ENCODE measurements at regions not wholly inside any gene's neighbourhood (a gene's known extent, or its start where the extent isn't known, plus 50 kb on each side); places are given as distances from the start of the nearest gene placed in this dataset.
A peak's percentile ranks its signal among the peaks of the same experiment; 100 is the strongest.

- no peak for DNase-seq (ENCODE audit: low read depth)
These were observed 182.0 kb downstream of the ZNF330 start for GRCh38 chr4:141402712-141403111.

DNA sequence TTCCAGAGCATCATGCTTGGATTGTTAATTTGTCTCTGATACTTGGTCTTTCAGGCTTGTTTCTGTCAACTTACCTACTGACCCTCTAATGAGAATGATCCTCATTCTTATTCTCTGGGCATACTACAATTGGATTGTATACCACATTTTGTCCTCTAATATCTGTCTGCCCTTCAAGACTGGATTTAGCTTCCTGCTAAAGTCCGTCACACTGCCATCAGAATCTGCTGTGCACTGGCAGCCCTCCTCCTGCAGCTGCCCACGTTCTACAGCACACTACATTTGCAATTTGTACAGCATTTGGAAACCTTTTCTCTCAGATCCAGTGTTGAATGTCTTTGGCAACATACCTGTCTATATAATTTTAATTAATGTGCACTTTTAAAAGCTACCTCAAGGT is 183.1 kb downstream of the ZNF330 start:
- no peak for DNase-seq (ENCODE audit: low read depth)

DNA sequence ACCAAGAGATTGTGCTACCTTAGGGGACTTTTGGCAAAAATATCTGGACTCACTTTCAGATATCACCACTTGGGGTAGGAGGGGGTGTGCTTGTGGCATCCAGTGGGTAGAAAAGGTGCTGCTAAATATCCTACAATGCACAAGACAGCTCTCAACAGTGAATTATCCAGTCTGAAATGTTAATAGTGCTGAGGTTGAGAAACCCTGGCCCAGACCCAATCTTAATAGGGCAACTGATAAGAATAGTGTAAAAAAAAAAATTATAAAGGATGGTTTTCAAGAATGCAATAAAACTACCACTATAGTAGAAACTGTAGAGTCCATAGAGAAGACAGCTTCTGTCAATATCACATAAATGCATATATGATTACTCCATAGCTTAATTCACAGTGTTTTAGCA is 185.5 kb downstream of the ZNF330 start:
- DNase-seq (ENCODE audit: low read depth), result no peak

DNA sequence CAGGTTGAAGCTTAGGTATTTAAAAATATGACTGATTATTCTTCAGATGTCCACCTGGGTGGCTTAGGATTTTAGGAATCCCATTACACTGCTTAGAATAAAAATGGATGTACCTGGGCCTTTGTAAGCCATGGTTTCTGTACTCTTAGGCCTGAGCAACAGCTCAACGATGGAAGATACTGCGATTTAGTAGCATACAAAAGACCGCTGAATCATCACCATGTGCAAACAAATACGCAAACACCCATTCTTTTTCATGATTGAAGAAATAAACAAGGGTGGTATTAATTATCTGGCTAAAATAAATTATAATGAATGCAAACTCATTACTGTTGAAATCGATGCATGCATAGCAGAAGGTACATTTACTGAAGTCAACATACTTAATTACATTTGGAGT is 188.9 kb downstream of the ZNF330 start:
- no peak for DNase-seq (ENCODE audit: low read depth)

DNA sequence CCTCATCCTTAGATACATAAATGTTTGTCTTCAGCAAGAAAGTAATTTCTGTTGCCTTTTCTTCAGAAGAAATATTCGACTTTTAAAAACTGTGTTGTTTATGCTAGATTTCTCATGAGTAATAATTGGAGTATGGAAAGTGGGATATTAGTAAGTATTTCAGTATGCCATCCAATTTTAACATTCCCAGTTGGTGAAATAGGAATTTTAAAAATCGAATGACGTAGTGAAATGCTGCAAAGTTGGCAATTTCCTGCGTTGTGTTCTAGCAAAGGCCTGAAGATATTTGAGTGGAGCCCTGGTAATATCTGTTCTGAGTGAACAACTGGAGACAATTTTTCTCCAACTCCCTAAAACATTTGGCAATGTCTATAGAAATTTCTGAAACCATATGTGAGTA is 190.1 kb downstream of the ZNF330 start:
- DNase-seq (ENCODE audit: low read depth), result peak; percentile 23

GRCh38 chr4:141411936-141412335 is 191.2 kb downstream of the ZNF330 start:
- DNase-seq (ENCODE audit: low read depth), result no peak

DNA sequence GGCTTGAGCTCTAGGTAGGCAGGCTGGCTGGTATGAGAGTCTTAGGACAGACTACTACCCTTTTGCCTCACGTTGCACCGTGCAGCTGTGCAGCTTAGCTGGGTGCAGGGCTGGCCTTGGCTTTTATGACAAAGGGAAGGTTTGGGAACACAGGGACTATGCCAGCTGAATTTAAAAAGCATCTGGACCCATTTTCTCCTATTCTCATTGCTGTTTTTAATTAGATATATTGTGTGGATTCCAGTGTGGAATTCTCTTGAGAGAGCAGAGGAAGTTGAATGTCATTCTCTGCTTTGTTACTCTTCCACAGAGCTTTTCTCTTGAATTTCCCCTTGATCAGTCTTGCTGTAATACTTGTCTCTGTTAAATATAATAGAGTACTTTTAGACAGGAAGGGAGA is 192.7 kb downstream of the ZNF330 start:
- no peak for DNase-seq (ENCODE audit: low read depth)

DNA sequence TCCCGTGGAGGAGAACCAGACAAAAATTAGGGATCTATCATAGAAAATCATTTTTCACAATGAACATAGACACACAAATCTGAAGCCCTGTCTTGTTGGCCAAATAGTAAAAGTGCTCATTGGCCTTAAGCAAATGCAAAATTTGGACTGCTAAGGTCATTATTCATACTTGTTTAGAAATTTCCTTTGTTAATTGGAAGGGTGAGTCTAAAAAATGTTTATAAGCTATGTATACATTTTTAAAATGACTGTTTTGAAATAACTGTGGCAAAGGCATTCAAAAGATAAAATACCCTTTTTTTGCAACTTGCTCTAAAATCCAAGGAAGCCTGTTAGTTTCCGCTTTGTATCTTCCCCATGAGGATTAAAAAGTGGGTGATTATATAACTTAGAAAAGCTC is 195.0 kb downstream of the ZNF330 start:
- no peak for DNase-seq (ENCODE audit: low read depth)

DNA sequence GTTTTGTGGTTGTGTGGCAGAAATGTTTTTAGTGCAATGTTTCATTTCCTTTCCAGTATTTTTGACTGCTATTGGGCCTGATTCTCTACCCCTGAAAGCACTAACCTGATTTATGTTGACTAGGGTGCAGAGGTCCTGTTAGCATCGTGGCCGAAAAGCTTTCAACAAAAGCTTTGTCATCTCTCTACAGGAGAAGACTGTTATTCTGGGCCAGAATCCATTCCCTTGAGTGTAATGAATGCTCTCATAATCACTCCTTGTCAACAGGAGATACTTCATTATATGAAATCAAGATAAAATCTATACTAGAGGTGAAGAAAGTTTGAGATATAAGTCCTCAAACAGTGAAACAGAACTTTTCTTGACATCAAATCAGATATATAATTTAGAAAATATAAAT is 195.5 kb downstream of the ZNF330 start:
- no peak for DNase-seq (ENCODE audit: low read depth)

GRCh38 chr4:141416677-141417363 is 196.1 kb downstream of the ZNF330 start:
- no peak for DNase-seq (ENCODE audit: low read depth)

- DNase-seq (ENCODE audit: low read depth), result no peak
These were observed 196.7 kb downstream of the ZNF330 start for GRCh38 chr4:141417387-141417786.

DNA sequence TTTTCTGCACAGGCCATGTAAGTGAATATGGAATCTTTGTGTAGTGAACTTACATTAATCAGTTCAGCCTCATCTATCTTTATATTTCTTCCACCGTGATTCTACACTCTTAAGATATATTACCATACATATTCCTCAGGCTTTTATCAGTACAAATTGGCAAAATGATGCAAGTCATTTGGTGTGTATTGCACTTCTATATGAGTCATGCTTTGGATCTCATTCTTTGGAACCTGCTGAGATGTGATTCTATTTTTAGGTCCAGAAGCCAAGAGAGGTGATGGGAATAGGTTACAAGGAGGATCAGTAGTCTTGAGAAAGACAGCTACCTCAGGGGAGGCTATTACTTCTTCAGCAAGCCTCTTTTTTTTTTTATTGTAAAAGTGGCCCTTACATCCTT is 204.4 kb downstream of the ZNF330 start:
- peak; percentile 59 for DNase-seq (ENCODE audit: low read depth)

- peak; percentile 15 for DNase-seq (ENCODE audit: low read depth)
These were observed 207.1 kb downstream of the ZNF330 start for GRCh38 chr4:141427726-141428296.

DNA sequence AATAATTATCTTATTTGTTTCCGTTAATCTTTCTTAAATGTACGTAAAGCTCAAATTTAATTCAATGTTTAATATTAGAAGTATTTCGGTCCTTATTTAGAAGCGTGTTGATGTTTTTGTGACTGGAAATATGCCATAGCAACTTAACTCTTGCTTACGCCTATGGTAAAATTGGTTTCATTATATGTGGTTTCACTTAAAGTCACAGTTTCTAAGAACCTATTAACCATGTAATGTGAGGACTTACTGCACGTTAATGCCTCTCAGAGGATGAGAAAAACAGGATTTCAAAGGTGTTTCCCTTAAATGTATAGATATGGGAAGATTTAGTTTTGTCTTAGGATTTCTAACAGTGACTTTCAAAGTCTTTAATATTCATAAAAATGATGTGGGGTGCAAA is 206.4 kb upstream of the IL15 start:
- no peak for DNase-seq (ENCODE audit: low read depth)

GRCh38 chr4:141430686-141431085 is 205.7 kb upstream of the IL15 start:
- no peak for DNase-seq (ENCODE audit: low read depth)

GRCh38 chr4:141432000-141432712 is 204.2 kb upstream of the IL15 start:
- DNase-seq (ENCODE audit: low read depth), result peak; percentile 49

GRCh38 chr4:141435446-141436225 is 200.7 kb upstream of the IL15 start:
- DNase-seq (ENCODE audit: low read depth), result peak; percentile 36

DNA sequence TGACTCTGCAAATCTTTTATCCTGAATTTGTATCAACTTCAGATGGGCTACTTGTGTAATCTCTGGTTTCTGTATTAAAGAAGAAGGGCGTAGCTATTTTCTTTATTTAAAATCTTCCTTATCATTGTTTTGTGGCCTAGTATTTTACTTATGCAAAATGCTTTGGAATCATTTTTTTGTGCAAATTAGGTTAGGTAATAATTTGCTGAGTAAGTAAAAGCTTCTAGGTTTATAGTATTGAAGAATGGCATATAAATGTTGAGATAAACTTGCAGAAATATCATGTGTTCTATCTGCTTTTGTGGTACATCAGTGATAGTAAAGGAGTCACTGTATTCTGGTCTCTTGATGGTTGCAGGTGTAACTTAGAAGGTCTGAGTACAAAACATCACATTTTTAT is 197.2 kb upstream of the IL15 start:
- DNase-seq (ENCODE audit: low read depth), result no peak

DNA sequence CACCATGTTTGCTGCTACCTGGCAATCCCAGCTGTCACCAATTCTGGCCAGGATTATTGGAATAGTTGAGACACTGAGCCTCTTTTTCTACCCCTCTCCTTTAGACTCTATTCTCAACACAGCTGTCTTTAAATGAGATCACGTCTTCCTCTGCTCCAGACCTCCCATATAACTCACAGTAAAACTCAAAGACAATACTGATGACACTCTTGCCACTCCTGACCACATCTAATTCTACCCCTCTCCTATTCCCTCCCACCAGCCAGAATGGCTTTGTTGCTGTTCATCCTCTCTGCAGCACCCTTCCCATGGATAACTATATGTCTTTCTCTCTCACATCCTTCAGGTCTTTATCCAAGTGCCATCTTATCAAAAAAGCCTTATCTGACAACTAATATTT is 188.6 kb upstream of the IL15 start:
- no peak for DNase-seq (ENCODE audit: low read depth)

DNA sequence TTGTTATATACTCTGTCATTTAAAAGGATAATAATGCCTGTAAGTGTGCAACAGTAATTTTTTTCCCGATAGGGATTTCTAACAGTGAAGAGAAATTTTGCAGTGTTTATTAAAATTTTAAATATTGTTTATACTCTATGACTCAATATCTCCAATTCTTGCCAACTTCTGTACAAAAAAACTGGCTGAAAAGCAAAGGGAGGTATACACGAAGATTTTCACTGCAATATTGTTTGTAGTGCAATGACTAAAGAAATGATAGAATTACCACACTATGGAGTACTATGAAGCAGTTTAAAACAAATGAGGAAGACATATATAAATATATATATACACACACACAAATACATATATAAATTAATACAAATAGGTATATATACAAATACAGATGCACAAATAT is 187.9 kb upstream of the IL15 start:
- no peak for DNase-seq (ENCODE audit: low read depth)

DNA sequence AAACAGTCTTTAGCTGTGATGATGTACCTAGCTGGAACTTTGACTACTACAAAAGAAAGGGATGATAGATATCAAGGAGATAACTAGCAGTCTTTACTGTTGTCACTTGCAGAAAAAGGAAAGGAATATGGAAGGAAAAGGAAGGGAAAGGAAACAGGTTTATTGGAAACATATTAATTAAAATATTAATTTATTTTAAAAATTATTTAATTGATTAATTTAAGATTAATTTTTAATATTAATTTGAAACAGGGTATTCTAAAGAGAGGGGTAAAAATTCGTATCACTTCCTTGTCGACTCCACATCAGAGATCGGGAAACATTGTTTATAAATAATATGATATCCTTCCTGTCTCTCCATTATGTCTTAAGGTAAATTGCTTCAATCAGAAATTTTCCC is 186.5 kb upstream of the IL15 start:
- no peak for DNase-seq (ENCODE audit: low read depth)

DNA sequence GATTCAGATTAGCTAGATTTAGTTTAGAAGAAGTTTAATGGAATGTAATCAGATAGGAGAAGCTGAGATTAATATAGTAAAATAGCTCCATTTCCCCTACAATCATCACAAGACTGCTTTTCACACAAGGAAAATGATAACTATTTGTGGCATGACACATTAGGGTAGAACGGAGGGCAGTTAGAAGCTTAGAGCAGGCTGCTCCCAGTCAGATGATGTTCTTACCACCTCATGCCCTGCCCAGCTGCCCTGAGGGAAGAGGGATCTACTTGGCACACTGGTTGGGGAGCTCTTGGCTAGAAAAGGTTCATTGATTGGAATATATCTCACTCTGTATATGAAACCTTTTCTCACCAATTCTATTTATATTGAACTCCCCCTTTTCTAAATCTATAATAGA is 180.7 kb upstream of the IL15 start:
- peak; percentile 64 for DNase-seq (ENCODE audit: low read depth)

All from LHCN-M2 (cell line).